Pulmonary artery endothelial cell (primary cell): ENCODE measurements at regions not wholly inside any gene's neighbourhood (a gene's known extent, or its start where the extent isn't known, plus 50 kb on each side); places are given as distances from the start of the nearest gene placed in this dataset.
"Not testable (repeated sequence)": the region's sequence is repeated elsewhere in the genome, so short reads cannot be mapped to it uniquely, and the experiment has no call there.

ENCODE experiments used
- DNase-seq: peaks from one replicate; pipeline ENCODE4 v3.0.0-alpha.2; 2011; ENCODE audit warnings: low read depth, low spot score

DNA sequence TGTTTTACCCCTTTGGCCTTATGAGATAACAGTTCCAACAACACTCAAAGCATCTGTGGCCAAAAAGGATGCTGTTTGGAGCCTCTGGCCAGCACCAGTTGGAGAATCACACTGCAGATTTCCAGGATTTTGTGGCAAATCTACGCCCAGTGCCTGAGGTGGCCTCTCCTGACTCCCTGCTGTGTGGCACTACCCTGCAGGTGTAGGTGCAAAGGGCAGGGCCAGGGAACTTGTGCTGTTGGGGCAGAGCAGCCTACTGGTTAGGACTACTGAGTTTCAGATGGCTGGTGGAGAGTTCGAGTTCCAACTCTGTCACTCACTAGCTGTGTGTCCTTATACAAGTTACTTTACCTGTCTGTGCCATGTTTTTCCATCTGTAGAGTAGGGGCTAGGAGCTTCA, 170.5 kb downstream of the PTPRU start:
- DNase-seq: no peak

- not testable (repeated sequence) for DNase-seq
Observed at GRCh38 chr1:29400203-29400602, 163.9 kb downstream of the PTPRU start.

GRCh38 chr1:29399465-29399864, 163.1 kb downstream of the PTPRU start:
- DNase-seq: no peak

- no peak for DNase-seq
Observed at GRCh38 chr1:29398431-29398830, 162.1 kb downstream of the PTPRU start.

GRCh38 chr1:29397981-29398380, 161.7 kb downstream of the PTPRU start:
- DNase-seq: no peak

DNA sequence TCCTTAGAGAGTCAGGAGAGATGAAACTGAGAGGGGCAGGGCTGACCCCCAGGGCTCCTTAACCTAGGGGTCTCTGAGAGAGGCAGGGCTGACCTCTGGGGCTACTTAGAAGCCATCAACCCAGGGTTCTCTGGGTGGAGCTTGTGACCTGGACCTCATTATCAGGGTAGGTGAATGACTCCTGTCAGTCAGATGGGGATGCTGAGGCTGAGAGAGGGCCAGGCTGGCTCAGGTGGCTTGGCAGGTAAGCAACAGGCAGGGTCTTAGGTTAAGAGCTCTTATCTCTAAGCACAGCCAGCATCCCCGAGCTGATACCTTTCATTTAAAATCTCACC, 160.9 kb downstream of the PTPRU start:
- no peak for DNase-seq

DNA sequence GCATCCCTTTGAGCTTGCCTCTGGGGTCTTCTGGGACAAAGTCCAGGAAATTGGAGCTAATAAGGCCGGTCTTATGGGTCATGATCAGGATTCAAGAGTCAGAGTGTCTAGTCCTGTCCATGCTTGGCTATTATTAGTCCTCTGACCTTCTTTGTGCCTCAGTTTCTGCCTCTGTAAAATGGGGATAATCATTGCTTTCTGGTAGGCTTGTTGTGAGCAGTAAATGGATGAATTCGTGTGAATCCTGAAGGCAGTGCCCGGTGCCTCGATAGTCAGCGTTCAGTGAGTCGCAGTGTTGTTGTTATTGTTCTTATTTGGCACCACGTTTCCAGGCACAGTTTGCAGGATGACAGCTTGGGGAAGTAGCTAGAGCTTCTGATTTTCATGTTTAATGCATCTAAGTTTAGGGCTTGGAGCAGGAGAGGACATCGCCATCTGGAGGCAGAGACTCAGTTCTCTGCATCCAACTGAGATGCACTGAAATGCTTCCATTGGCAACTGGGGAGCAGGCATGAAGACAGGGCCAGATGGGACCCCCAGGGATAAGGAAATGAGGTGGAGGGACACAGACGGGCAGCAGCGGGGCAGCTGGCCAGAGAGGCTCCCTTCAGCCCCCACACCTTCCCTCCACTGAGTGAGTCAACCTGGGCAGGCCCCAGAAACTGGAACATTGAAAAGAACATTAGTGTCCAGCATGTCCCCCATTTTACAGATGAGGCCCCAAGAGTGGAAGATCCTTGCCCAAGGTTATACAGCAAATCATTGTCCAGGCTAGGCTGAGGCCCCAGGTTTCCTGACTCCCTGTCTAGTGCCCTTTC, 160.3 kb downstream of the PTPRU start:
- DNase-seq: no peak

DNA sequence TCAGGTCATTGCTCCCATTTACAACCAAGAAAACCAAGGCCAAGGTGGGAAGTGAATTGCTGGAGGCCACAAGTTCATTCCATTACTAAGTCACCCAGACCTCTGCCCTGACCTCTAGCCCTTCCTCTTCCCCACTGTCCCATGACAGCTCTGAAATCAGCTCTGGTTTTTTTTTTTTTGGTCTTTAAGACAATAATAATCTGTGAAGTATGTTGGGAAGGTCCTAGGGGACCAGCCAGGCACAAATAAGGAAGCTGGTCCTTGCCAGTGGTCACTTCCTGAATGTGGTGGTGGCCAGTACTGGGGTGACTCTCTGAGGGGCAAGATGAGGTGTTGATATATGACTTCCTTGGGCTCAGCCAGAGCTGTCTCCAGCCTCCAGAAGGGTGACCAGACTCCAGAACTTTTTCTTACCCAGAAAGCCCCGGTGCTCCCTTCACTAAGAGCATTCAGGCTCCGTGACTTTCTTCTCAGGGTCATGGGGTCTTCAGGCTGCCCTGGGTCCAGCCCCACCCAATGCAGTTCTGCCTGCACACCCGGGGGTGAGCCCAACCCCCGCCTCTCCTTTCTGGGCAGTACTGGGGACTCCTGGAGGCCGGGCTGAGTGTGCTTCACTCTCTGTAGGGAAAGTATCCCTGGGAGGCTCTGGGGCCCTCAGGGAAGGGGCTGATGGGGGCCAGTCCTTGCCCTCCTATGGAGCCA, 159.6 kb downstream of the PTPRU start:
- DNase-seq: no peak

DNA sequence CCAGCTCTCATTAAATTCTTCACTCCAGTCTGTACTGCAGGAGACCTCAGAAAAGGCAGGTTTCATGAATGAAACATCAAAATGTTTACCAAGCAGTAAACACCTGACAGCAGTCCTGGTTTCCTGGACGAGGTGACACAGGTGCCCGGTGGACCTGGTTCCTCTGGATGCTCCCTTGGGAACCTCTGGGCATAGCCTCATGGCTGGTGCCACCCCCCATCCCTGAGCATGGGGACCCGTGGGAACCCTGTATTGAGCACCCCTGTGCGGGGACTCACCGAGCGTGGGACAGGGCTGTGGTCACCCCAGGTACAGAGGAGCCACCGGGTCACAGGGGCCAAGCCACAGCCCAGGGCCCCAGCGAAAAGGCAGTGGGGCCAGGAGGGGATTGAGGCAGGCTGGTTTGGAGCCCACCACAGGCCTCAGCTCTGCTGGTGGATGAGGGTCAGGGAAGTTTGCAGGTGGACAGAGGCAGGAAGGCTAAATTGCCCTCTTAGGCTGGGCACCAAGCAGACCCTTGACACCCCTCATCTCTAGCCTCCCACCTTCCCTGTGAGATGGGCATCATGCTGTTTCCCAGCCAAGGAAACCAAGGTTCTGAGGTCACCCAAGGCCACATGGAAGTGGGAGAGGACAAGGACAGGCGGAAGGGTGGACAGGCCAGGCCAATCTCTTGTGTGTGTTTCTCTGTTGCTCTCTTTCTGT, 158.4 kb downstream of the PTPRU start:
- no peak for DNase-seq

DNA sequence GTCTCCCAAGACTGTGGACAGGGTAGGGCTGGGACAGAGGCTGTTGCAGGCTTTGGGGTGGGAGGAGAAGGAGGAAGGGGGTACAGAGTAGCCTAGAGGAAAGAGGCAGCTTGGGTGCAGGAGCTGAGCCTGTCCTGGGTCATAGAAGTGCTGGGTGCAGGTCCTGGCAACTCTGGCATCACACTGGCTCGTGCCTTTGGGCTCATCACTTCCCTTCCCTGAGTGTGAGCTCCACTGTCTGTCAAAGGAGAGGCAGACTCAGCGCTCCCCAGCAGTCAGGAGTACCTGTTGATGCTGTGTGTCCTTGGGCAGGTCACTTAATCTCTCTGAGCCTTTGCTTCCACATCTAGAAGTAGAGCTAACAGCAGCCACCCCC, 157.1 kb downstream of the PTPRU start:
- no peak for DNase-seq

GRCh38 chr1:29392486-29393450, 156.4 kb downstream of the PTPRU start:
- DNase-seq: no peak

DNA sequence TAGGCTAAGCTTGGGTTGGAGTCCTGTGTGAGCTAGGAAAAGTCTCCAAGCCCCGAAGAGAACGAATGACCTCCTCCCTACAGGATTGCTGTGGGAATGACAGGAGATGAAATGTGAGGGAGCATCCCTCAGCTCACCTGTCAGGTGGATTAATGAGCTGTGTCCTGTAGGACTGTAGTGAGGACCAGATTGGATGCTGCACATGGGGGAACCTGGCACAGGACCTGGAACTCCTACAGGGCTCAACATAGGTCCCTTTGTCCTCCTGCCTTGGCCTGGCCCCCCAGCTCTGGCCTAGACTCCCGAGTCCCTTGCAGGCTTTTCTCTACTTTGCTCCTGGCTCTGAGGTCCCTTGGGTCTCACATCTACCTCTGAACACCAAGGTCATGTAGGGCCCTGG, 155.7 kb downstream of the PTPRU start:
- no peak for DNase-seq

GRCh38 chr1:29391362-29391880, 155.1 kb downstream of the PTPRU start:
- DNase-seq: no peak

DNA sequence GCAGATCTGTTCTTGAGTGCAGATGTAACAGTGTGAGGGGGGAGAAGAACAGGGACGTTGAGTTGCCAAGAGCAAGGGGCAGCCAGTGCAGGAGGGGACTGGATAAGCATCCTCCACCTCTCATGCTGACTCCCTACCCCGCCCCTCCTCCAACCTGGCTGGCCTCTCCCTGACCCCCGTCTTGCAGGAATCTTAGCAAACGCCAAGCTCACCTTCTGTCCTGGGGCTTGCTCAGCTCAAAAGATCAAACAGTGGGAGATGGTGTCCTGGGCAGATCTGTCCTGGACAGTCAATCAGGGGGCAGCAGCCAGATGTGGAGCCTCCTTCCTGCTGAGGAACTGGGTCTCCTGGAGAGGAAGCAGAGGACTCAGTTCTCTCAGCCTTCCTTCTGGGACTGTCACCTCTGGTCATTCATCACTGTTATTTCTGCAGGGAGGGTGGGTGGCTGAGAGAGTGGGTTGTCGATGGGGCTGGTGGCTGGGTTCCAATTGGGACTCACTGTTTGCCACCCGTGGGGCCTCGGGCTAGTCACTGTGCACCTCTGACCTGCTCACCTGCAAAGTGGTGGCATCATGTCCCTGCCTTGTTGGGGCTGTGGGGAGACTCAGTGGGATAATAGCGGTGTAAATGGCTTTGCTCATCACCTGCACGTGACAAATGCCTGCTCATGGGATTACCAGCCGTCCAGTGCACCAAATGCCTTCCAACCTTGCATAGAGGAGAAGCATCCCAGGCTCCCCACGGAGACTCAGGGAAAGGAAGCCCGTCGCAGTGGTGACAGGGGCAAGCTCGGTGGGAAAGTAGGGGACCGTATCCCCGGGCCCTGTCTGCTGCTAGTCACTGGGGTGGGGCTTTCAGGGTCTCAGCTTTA, 154.4 kb downstream of the PTPRU start:
- no peak for DNase-seq

- no peak for DNase-seq
Observed at GRCh38 chr1:29390075-29390474, 153.8 kb downstream of the PTPRU start.

GRCh38 chr1:29389533-29390041, 153.3 kb downstream of the PTPRU start:
- DNase-seq: no peak

DNA sequence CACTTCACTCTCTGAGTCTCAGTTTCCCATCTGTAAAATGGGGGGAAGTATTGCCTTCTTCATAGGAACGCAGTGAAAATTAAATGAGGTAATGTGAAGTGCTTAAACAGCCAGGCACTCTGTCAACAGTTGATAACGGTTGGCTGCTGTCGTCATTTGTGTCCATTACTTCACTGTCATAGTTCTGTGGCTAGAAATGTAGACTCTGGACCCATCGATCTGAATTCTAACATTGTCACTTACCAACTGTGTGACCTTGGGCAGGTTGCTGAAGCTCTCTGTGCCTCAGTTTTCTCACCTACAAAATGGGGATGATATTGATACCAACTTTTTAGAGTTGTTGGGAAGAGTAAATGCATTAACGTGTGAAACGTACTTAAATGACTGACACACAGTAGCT, 152.6 kb downstream of the PTPRU start:
- no peak for DNase-seq

- DNase-seq: no peak
Observed at GRCh38 chr1:29388170-29388569, 151.8 kb downstream of the PTPRU start.

GRCh38 chr1:29387210-29387609, 150.9 kb downstream of the PTPRU start:
- no peak for DNase-seq

DNA sequence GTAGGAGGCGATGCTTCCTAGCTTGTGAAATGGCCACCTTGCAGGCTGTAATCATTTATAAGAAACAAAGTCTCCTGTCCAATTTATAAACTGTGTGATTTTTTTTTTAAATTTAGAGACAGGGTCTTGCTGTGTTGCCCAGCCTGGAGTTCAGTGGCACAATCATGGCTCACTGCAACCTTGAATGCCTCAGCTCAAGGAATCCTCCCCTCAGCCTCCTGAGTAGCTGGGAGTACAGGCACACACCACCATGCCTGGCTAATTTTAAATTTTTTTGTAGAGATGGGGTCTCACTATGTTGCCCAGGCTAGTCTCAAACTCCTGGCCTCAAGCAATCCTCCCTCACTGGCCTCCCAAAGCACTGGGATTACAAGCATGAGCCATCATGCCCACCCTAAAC, 150.1 kb downstream of the PTPRU start:
- not testable (repeated sequence) for DNase-seq
